ENCODE measurements at regions not wholly inside any gene's neighbourhood (a gene's known extent, or its start where the extent isn't known, plus 50 kb on each side); places are given as distances from the start of the nearest gene placed in this dataset.

DNA sequence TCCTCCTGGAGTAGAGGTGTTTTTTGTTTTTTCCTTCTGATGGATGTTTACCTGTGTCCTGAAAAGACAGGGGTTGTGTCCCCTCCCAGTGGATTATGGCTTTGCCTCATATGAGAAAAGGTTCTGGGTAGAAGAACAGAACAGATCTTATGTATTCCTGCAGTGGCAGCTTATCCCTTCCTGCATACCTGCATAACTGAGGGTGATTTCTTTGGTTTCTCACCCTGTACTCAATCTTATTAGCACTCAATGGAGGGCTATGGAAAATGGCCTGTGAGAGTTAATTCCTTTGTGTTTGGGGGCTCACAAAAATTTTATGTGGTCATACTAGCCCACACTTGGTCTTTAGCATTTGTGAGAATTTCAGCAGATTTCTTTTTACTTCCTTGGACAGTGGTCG, 482.0 kb upstream of the ONECUT1 start:
- in situ Hi-C loops (cut with HindIII; ENCODE audit: low pct_unique_long_range_greater_than_20kb, low sequenced_read_pairs), result no loop called here
- no peak overlapping the region for H3K4me3 ChIP-seq (ENCODE audit: low read depth in 2 of 2, low read length in 2 of 2)
- ATAC-seq, result no peak
- intact Hi-C loops (cut with micrococcal nuclease; ENCODE audit: unreplicated experiment), result no loop called here
- ChIA-PET CTCF (no interaction called here), POLR2A (no interaction called here)
- H3K36me3 ChIP-seq (ENCODE audit: control insufficient read depth, insufficient read depth, low read length), result no peaks in the 10 kb centered on the region
- TF ChIP-seq SIN3A (IDR thresholded peaks at IDR 0.05; ENCODE audit: borderline replicate concordance, insufficient read depth, low read depth, low read length), result no peak
- TF ChIP-seq, protein P1, sequence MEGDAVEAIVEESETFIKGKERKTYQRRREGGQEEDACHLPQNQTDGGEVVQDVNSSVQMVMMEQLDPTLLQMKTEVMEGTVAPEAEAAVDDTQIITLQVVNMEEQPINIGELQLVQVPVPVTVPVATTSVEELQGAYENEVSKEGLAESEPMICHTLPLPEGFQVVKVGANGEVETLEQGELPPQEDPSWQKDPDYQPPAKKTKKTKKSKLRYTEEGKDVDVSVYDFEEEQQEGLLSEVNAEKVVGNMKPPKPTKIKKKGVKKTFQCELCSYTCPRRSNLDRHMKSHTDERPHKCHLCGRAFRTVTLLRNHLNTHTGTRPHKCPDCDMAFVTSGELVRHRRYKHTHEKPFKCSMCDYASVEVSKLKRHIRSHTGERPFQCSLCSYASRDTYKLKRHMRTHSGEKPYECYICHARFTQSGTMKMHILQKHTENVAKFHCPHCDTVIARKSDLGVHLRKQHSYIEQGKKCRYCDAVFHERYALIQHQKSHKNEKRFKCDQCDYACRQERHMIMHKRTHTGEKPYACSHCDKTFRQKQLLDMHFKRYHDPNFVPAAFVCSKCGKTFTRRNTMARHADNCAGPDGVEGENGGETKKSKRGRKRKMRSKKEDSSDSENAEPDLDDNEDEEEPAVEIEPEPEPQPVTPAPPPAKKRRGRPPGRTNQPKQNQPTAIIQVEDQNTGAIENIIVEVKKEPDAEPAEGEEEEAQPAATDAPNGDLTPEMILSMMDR (IDR thresholded peaks at IDR 0.05), result no peak
- TF ChIP-seq TCF7L2 (IDR thresholded peaks at IDR 0.05; ENCODE audit: low read depth, low read length), result no peak
- TF ChIP-seq, protein P2, sequence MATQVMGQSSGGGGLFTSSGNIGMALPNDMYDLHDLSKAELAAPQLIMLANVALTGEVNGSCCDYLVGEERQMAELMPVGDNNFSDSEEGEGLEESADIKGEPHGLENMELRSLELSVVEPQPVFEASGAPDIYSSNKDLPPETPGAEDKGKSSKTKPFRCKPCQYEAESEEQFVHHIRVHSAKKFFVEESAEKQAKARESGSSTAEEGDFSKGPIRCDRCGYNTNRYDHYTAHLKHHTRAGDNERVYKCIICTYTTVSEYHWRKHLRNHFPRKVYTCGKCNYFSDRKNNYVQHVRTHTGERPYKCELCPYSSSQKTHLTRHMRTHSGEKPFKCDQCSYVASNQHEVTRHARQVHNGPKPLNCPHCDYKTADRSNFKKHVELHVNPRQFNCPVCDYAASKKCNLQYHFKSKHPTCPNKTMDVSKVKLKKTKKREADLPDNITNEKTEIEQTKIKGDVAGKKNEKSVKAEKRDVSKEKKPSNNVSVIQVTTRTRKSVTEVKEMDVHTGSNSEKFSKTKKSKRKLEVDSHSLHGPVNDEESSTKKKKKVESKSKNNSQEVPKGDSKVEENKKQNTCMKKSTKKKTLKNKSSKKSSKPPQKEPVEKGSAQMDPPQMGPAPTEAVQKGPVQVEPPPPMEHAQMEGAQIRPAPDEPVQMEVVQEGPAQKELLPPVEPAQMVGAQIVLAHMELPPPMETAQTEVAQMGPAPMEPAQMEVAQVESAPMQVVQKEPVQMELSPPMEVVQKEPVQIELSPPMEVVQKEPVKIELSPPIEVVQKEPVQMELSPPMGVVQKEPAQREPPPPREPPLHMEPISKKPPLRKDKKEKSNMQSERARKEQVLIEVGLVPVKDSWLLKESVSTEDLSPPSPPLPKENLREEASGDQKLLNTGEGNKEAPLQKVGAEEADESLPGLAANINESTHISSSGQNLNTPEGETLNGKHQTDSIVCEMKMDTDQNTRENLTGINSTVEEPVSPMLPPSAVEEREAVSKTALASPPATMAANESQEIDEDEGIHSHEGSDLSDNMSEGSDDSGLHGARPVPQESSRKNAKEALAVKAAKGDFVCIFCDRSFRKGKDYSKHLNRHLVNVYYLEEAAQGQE (IDR thresholded peaks at IDR 0.05; ENCODE audit: insufficient read depth in 1 of 2, low read depth in 2 of 2, low read length in 1 of 2), result no peak
- TF ChIP-seq POLR2AphosphoS5 (IDR thresholded peaks at IDR 0.05; ENCODE audit: low read depth, low read length), result no peak
- BruUV-seq (replicated peaks), result no TSS peak
- no peaks in the 10 kb centered on the region for H3K9me3 ChIP-seq (ENCODE audit: control insufficient read depth, insufficient read depth, low read depth, low read length)
- no peaks in the 10 kb centered on the region for H3K4me1 ChIP-seq (ENCODE audit: control insufficient read depth, insufficient read depth, low read length)
- no peak overlapping the region for H3K27ac ChIP-seq (ENCODE audit: low read length)
- DNase-seq (ENCODE audit: low read depth, low spot score), result no peak
- H3K27me3 ChIP-seq (ENCODE audit: control insufficient read depth, insufficient read depth, low read length), result no peaks in the 10 kb centered on the region

DNA sequence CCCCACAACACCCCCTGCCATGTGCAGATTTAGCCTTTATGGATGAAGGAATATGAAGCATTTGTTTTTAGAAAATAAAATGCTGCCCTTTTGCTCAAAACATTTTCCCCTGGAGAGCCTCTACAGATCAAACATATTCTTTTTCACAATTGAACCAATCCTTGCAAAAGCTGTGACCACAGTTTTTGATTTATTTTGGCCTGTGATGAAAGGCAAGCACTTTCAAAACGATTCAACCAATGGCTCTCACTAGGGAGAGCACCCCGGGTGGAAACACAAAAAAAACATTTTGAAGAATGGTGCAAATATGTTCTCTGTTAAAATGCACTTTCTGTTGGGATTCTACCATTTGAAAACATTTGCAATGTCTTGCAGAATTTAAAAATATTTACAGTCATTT, 476.0 kb upstream of the ONECUT1 start:
- Histone ChIP-seq H3K27ac (ENCODE audit: low read length) (no peak overlapping the region), H3K27me3 (ENCODE audit: control insufficient read depth, insufficient read depth, low read length) (no peaks in the 10 kb centered on the region), H3K9me3 (ENCODE audit: control insufficient read depth, insufficient read depth, low read depth, low read length) (no peaks in the 10 kb centered on the region), H3K4me3 (ENCODE audit: low read depth in 2 of 2, low read length in 2 of 2) (no peak overlapping the region), H3K36me3 (ENCODE audit: control insufficient read depth, insufficient read depth, low read length) (no peaks in the 10 kb centered on the region), H3K4me1 (ENCODE audit: control insufficient read depth, insufficient read depth, low read length) (no peaks in the 10 kb centered on the region)
- ATAC-seq, result no peak
- TF ChIP-seq, protein P1 (IDR thresholded peaks at IDR 0.05), result no peak
- TF ChIP-seq TCF7L2 (IDR thresholded peaks at IDR 0.05; ENCODE audit: low read depth, low read length) (no peak), POLR2AphosphoS5 (IDR thresholded peaks at IDR 0.05; ENCODE audit: low read depth, low read length) (no peak), SIN3A (IDR thresholded peaks at IDR 0.05; ENCODE audit: borderline replicate concordance, insufficient read depth, low read depth, low read length) (no peak)
- TF ChIP-seq, protein P2 (IDR thresholded peaks at IDR 0.05; ENCODE audit: insufficient read depth in 1 of 2, low read depth in 2 of 2, low read length in 1 of 2), result no peak
- intact Hi-C loops (cut with micrococcal nuclease; ENCODE audit: unreplicated experiment) (no loop called here), in situ Hi-C loops (cut with HindIII; ENCODE audit: low pct_unique_long_range_greater_than_20kb, low sequenced_read_pairs) (no loop called here)
- no peak for DNase-seq (ENCODE audit: low read depth, low spot score)
- POLR2A ChIA-PET, result no interaction called here
- CTCF ChIA-PET, result no interaction called here
- no TSS peak for BruUV-seq (replicated peaks)
